ENCODE measurements at regions not wholly inside any gene's neighbourhood (a gene's known extent, or its start where the extent isn't known, plus 50 kb on each side); places are given as distances from the start of the nearest gene placed in this dataset.

DNA sequence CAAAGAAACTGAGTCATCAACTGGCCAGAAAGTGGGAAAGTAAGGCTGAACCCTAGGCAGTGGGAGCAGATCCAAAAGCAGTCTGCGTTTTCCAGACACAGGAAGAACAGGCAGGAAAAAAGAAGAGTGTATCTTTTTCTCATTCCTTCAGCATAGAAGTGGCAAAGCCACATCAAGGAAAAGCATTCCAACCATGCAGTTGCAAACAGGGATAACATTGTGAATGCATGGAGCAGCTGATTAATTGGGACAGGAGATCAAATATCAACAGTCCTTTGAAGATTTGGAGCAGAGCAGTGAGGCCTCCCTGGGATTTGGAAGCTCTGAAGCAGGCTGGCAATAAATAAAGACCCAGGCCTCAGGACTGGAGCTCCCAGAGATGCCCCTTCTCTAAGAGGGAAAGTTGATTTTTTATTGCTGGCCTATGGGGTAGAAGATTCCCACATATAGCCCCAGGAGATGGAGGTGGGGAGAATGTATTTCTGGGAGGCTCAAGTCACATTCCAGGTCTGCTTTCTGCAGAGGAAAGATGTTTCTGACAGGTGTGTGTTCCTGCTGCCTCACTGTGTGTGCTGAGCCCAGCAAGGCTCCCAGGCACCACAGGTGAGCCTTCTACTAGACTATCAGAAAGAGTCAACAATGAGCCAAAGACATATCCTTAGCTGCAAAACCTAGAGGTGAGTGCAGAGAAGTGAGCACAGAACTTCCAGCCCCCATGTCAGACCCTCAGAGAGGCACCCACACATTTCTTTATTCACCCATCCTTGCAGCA is 222.5 kb downstream of the RAB28 start:
- no peak overlapping the region for H3K4me3 ChIP-seq (ENCODE audit: low read depth, low read length)
- TF ChIP-seq, protein P1, sequence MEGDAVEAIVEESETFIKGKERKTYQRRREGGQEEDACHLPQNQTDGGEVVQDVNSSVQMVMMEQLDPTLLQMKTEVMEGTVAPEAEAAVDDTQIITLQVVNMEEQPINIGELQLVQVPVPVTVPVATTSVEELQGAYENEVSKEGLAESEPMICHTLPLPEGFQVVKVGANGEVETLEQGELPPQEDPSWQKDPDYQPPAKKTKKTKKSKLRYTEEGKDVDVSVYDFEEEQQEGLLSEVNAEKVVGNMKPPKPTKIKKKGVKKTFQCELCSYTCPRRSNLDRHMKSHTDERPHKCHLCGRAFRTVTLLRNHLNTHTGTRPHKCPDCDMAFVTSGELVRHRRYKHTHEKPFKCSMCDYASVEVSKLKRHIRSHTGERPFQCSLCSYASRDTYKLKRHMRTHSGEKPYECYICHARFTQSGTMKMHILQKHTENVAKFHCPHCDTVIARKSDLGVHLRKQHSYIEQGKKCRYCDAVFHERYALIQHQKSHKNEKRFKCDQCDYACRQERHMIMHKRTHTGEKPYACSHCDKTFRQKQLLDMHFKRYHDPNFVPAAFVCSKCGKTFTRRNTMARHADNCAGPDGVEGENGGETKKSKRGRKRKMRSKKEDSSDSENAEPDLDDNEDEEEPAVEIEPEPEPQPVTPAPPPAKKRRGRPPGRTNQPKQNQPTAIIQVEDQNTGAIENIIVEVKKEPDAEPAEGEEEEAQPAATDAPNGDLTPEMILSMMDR (IDR thresholded peaks at IDR 0.05; ENCODE audit: low read depth, low read length), result no peak

DNA sequence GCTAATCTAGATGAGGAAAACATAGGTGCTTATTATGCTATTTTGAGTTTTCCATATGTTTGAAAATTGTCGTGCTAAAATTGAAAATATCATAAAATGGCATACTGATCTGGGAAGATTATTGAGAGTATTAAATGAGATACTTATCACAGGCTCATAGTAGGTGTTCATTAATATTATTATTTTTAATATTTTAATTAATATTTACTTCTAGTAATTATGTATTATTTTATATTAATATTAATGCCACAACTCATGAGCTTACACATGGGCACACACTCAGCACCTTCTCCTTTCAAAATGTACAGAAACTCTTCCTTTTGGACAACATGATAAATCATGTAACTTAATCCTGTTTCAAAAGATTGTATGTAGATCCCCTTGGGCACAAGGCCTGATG is 223.6 kb downstream of the RAB28 start:
- H3K4me3 ChIP-seq (ENCODE audit: low read depth, low read length), result no peak overlapping the region
- TF ChIP-seq, protein P1 (IDR thresholded peaks at IDR 0.05; ENCODE audit: low read depth, low read length), result no peak

DNA sequence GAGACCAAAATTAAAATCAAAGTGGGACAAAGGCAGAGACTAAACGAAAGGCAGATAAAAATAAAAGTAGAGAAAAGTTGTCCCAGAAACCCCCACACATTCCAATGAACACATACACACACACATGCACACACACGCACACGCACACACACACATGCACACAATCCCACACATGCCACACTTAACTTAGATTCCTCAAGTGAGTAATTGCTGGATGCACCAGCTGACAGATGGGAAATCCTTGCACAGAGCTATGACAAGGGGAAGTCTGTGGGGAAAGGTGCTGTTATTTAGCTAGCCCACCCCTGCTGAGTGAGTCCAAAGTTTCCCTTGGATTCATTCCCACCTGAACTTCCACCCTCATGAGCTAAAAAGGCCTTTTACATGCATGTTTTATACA is 233.9 kb downstream of the RAB28 start:
- TF ChIP-seq, protein P1 (IDR thresholded peaks at IDR 0.05; ENCODE audit: low read depth, low read length), result no peak
- no peak overlapping the region for H3K4me3 ChIP-seq (ENCODE audit: low read depth, low read length)

DNA sequence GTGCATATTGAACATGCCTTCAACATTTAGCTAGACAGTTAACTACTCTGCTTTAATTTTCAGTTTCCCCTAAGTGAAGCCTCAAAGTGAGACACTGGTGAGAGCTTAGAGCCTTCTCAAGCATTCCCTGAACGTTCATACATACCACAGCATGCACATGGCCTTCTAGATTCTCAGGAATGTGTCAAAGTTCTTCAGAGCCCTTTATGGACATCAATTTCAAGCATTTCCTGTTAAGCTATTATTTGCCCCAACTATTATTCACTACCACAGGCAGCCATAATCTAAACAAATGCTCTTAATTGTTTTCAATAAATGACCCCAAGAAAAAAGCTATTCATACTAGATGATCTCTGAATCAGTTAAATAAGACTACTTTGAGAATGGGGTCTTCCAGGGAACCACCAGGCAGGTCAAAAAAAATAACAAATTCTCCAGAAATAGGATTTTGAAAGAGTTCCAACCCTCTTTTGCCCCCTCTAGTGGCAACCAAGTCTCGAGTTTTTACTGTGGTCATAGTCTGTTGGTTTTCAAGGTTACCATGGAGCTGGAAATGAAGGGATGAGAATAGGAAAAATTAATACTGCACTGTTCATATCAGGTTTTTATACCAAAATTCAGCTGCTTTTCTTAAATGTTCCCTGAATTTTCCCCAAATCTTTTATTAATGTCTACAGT is 235.4 kb downstream of the RAB28 start:
- TF ChIP-seq, protein P1 (IDR thresholded peaks at IDR 0.05; ENCODE audit: low read depth, low read length), result no peak

DNA sequence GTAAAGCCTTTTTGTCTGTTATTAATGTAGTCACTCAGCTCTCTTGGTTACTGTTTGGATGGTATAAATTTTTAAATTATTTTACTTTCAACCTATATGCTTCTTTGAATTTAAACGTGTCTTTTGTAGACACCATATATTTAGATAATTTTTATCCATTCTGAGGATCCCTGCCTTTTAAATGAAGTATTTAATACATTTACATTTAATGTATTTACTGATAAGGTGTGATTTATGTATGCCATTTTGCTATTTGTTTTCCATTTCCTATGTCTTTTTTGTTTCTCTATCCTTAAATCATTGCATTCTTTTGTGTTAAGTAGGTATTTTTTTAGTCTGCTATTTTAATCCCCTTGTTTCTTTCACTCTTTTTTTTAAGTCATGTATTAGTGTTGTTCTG is 238.0 kb downstream of the RAB28 start:
- no peak overlapping the region for H3K4me3 ChIP-seq (ENCODE audit: low read depth, low read length)
- TF ChIP-seq, protein P1 (IDR thresholded peaks at IDR 0.05; ENCODE audit: low read depth, low read length), result no peak

More for the DNA sequence above, 235.4 kb downstream of the RAB28 start:
- H3K4me3 ChIP-seq (ENCODE audit: low read depth, low read length), result no peak overlapping the region

DNA sequence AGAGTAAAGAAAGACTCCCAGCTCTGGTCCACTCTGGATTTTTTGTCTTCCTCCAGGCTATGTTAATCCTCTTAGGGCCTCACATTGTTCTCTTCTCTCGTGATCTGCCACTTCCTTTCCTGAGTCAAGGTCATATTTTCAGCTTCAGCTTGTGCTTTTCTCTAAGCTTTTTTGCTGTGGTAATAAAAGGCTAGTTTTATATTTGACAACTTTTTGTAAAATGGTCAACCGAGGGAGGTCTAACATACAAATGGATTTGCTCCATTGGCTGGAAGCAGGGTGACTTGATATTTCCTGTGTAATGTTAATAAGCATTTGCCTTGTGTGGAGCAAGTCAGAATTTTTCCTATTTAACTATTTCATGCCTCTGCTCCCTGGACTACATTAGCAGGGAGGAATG is 239.7 kb downstream of the RAB28 start:
- H3K4me3 ChIP-seq (ENCODE audit: low read depth, low read length), result no peak overlapping the region
- TF ChIP-seq, protein P1 (IDR thresholded peaks at IDR 0.05; ENCODE audit: low read depth, low read length), result no peak

DNA sequence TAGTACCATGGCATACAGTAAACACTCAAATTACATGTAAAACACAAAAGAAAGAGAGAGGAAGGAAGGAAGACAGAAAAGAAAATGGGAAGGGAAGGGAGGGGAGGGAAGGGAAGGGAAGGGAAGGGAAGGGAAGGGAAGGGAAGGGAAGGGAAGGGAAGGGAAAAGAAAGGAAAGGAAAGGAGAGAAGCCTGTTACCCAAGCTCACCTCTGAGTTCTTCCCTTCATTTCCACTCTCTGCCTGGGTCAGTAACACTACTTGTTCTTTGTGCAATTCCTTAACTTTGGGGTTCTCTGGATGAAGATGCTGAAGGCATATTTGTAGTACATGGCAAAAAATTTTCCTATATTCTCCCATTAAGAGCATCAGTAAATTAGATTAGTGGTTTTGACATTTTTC is 241.0 kb downstream of the RAB28 start:
- TF ChIP-seq, protein P1 (IDR thresholded peaks at IDR 0.05; ENCODE audit: low read depth, low read length), result no peak
- H3K4me3 ChIP-seq (ENCODE audit: low read depth, low read length), result no peak overlapping the region
